ENCODE measurements at regions not wholly inside any gene's neighbourhood (a gene's known extent, or its start where the extent isn't known, plus 50 kb on each side); places are given as distances from the start of the nearest gene placed in this dataset.
A peak's percentile ranks its signal among the peaks of the same experiment; 100 is the strongest.

DNA sequence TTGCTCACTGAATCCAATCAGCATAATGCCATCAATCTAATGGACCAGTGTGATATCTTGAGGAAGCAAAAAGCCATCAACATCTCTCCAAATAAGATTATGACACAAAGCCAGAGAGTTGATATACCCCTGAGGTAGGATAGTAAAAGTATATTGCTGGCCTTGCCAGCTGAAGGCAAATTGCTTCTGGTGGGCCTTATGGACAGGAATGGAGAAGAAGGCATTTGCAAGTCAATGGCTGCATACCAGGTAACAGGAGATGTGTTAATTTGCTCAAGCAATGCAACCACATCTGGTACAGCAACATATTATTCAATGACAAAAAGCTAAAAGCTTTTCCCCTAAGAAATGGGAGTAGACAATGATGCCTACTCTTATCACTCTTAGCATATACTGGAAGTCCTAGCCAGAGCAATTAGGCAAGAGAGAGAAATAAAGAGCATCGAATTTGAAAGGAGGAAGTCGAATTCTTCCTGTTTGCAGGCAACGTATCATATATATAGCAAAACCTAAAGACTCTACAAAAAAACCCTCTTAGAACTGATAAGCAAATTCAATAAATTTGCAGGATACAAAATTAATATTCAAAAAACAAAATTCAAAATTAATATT is 216.1 kb upstream of the RASA1 start:
- DNase-seq (ENCODE audit: low read depth): no peak

DNA sequence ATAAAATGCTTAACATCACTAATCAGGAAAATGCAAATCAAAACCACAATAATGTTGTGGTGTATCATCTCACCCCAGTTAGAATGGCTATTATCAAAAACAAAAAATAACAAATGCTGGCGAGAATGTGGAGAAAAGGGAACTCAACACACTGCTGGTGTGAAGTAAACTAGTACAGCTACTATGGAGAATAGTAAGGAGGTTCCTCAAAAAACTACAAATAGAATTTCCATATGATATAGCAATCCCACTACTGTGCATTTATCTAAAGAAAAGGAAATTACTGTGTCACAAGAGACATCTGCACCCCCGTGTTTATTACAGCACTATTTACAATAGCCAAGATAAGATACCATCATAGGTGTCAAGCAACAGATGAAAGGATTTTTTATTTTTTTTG is 214.5 kb upstream of the RASA1 start:
- no peak for DNase-seq (ENCODE audit: low read depth)

DNA sequence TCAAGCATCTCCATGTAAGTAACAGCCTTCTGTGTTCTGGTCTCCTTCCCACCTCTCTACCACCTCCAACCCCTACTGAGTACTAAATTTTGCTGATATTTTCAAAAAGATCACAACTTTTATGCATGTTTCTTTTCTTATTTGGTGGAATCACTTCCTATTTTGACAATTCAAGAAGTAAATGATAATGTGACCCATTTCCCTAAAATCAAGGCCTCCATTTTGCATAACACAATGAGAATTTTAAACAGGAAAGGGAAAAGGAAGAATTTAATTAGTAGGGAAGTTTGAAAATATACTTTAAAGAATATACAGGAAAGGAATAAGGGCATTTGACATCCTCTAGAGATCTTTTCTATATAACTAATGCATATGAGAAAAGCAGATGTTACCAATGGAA is 212.9 kb upstream of the RASA1 start:
- no peak for DNase-seq (ENCODE audit: low read depth)

DNA sequence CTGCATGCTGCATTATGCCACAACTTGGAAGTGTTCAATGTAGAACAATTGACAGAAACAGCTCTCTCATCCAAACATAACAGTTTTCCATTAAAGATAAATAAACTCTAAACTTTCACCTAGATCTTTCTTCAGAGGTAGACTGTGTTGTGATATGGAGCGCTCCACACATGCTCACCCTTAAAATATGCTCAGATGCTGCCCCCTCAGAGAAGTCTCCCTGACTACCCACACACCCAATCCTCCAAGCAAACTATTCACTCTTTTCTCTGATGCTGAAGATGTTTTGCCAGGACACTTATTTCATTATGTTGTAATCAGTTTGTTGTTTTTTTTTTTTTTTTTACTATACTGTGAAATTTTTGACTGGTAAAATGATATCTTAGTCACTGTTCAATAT is 206.6 kb upstream of the RASA1 start:
- DNase-seq (ENCODE audit: low read depth): no peak

DNA sequence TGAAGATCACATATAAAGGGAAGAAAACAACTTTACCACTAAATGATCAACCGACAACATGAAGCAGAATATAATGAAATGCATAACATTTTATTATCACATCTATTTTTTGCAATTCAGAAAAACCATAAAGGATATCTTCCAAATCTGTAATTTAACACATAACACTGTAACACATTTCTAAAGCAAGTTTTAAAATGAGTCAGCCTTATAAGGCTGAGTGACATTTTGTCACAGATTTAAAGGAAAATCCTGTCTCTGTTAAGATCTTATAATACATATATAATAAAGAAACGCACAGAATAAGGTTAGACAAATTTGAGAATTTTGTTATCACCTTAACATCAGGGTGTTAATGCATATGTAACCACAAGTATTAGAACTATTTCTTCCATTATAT is 198.4 kb upstream of the RASA1 start:
- DNase-seq (ENCODE audit: low read depth): no peak

DNA sequence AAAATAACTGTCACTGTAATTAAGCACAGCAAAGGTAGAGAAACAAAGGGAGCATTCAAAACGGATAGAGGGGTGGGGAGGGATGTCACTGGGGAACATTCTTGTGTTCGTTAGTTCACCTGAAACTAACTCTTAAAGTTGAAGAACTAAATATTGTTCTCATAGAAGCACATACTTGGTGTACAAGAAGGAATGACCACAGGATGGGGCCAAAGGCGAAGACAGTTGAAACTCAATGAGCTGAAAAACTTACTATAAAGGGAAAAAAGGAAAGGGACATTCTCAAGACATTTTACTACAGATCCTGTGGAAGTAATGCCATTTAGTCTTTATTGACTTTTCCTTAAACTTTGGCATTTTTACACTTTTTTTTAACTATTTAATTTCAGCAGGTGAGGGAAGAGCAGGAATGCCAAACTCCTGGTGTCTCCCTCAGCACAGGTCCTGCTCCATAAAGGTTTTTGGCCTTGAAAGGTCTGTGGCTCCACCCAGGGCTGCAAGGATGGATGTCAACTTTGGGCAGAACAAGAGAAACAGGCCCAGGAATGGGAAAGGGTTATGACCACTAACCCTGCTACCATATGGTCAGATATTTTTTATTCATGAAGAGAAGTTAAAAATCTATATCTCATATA is 197.6 kb upstream of the RASA1 start:
- peak; percentile 59 for DNase-seq (ENCODE audit: low read depth)

DNA sequence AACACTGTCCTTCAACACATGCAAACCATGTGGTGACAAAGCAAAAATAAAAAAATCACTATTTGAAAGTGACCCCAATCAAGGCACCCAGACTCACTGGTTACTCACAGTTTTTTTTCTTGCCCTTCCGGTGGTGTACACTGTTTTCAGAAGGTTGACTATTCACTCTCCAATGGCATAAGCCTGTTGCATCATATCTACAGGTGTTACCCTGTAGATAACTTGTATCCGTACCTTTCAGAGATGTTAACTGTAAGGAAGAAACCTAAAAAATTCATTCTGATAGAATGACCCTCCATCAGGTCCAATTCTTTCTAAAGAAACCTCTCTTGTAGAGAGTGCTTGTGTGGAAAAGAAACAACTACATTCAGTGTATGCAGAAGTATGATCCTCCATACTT is 193.6 kb upstream of the RASA1 start:
- DNase-seq (ENCODE audit: low read depth): no peak

DNA sequence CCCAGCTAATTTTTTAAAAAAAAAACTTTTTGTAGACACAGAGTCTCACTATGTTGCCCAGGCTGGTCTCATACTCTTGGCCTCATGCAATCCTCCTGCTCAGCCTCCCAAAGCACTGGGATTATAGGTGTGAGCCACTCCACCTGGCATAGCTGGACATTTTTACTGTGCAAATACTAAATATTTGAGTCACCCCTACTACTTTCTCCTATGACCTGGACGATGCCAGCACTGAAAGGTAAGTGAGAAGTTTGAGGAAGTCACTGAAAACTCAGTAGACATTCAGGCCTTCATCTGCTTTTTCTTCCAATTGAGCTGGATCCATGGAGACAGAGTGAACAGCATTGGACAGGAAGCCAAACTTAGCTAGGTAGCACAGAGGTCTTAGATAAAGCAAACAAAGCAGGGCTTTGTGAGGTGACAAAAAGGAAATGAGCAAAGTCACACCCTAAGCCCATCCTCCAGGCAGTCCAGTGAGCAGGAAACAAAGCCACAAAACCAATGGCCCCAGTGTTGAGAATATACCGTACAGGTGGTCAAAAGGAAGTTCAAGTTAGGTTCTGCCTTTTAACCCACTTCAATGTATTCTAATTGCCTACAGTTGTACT is 192.6 kb upstream of the RASA1 start:
- DNase-seq (ENCODE audit: low read depth): peak; percentile 32

DNA sequence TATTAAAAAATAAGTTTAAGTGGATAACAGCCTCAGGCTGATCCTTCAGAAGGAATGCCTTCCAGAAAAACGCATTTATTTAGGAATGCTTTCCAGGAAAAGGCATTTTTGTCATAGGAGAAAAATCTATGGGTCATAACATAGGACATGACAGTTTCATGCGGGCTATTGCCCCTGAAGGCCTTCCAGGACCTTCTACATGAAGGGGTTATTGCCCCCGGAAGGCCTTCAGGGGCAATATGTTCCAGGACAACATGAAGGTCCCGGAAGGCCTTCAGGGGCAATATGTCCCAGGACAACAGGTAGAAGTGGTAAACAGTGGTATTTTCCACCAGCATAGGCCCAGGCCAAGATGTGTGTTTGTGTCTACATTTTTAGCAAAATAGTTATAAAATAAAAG is 191.3 kb upstream of the RASA1 start:
- no peak for DNase-seq (ENCODE audit: low read depth)

DNA sequence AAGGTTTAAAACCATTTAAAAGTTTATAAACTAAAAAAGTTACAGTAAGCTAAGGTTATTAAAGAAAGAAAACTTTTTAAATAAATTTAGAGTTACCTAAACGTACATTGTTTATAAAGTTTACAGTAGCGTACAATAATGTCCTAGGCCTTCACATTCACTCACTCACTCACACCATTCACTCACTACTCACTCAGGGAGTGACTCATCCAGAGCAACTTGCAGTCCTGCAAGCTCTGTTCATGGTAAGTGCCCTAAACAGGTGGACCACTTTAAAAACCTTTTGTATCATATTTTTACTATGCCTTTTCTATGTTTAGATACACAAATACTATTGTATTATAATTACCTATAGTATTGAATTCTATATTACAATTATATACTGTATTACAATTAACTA is 190.8 kb upstream of the RASA1 start:
- DNase-seq (ENCODE audit: low read depth): peak; percentile 22

DNA sequence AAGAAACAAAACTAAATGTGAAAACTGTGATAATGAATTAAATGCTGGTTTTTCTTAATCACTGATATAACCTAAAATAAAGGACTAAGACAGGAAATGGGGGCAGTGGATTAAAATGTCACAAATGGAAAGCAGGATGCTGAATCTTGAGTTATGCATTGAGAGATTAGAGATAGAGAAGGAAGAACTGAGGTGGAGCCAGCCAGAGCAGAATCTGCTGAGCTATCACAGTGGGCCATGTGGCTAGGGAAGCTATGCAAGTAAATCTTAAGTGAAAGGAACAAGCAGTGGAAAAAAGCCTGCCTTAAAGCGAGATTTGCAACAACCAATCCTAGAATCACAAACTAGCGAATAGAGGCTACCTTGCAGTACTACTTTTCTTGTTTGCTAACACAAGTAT is 188.5 kb upstream of the RASA1 start:
- no peak for DNase-seq (ENCODE audit: low read depth)

DNA sequence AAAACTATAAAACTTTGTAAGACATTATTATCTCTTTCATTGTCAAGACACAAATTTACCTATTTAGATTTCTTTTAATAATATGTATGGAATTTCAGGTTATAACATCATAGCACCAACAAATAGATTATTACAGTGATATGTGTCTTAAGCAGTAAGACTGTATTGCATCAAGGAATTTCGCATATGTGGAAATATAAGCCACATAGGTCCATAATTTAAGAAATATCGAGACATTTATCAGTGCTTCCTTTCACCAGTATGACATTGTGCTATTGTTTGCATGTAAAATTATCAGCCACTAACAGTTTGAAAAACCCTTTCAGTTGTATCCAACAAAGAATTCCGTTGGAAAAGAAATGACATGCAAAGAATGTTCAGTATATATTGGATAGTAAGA is 186.7 kb upstream of the RASA1 start:
- DNase-seq (ENCODE audit: low read depth): no peak

DNA sequence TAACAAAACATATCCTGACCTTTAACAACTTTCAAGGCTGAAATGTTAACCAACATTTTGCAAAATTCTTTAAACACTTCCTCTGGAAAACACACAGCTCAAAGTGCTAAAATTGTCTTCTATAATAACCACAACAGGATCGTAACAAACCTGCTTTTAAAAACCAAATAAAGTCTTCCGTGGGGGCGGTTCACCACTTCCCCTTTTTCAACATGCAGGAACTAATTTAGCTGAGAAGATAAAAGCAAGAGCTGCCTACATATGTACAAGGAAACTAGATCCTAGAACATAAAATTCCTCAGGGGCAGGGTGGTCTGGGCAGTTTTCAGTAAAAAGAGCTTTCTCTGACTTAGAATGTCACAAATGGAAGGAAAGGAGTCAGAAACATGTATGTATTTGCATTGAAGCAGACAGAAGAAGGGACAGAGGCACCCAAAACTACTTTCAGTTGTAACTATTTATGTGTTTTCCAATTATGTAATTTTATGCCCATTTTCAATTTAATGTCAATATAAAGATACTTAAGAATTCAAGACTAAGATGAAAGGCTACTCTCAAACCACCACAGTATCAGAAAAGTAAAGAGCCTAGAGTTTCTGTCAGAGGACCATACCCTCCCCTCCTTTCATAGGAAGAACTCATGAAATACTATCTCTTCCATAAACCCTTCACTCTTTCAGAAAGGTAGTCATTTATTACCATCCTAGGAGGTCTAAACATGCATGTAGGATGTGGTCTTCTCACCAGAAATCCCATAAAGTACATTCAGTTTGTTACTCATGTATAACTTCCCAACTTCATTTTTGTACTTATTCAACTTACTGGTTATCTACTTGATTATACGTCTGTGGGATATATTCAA is 185.9 kb upstream of the RASA1 start:
- no peak for DNase-seq (ENCODE audit: low read depth)

DNA sequence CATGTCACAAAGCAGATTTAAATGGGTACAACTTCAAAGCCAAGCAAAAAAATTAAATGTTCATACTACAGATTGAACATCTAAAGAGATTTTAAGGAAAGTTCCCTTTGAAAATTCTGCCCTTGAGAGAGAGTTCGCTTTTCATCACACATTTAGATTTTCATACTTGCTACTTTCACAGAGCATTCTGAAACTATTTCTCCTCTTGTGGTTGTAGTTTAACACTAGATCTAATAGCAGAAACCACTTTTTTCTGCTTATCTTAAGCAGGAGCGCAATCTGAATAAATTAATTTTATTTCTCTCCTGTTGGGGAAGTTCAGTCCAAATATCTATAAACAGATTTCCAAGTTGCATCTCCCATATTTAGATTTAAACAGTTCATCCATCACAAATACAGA is 173.3 kb upstream of the RASA1 start:
- no peak for DNase-seq (ENCODE audit: low read depth)

DNA sequence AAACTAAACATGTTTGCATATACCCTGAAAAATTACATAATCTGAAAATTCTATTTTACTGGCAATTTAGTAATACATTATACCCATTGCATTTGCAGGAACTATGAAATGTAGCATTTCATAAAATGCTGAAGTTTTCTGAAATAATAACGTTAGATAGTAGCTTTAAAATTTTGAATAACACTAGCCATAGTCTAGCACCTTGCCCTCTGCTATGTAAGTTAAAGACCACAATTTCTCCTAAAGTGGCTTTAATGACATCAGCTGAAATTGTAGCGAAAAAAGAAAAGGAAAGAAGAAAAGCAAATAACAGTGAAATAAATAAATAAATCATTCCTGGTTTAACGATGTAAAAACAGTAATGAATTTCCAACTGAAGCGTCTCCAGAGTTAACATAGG is 172.8 kb upstream of the RASA1 start:
- no peak for DNase-seq (ENCODE audit: low read depth)

DNA sequence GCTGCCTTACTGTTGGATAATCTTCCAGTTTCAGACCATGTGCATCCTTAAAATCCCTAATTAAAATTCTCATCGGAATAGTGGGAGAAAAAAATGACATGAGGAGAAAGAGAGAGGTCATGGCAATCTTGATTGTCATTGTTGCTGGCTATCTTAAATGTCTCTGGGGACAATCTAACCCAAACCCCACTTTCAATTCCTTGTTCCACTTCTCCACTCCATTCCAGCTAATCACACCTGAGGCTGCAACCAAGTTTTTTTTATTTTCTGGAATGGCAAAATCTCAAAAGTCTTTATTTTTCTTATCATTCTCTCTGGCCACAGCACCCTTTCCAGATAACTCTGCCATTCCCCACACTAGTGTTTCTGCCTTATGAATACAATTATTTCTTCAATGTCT is 171.9 kb upstream of the RASA1 start:
- no peak for DNase-seq (ENCODE audit: low read depth)

DNA sequence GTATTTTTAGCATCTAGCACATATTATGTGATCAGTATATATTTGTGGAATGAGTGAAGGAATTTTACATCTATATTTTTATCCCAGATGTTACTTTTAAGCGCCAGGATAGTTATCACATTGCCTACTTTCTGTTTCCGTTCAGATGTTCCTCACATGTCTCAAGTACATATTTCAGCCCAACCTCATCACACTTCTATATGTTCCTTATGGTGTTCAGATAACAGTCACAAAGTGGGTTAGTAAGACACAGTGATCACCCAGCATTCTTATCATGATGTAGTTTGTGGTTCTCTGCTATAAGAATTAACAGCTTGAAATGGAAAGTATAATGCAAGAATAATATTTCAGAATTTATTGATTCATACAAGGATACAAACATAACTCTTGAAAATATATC is 170.0 kb upstream of the RASA1 start:
- no peak for DNase-seq (ENCODE audit: low read depth)

DNA sequence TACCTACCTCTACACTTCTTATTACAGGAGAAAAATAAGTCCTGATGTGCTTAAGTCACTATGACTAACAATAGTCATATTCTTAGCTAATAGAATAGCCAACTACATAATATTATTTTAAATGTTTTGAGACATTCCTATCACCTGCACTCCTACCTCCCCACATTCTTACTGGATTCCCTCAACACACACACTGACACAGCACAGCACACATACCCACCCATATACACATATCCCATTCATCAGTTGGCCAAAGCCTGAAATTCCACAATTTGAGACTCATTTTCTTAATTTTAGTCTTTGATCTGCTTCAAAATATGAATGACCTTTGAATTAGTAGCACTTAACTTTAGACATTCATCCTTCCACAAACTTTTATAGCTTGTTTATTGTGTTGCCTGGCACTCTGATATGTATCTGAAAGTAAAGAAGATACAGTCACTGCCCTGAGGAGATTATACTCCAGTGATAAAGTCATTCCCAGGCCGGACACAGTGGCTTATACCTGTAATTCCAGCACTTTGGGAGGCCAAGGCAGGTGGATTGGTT is 168.3 kb upstream of the RASA1 start:
- DNase-seq (ENCODE audit: low read depth): no peak

DNA sequence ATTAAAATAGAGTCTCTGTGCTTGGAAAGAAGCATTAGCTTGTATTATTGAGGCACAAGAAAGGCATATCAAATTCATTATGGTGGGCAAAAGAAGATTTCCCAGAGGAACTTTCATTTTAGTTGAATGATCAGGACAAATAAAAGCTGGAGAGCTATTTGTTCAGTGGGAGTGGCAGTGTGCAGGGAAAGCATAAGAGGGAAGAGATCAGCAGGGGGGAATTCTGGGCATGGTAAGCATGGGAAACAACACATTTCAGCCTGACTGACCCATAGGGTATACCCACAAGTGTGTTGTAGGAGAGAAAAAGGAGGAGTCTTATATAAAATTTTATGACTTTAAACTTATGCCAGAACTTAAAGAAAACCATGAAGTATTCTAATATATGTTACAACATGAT is 167.7 kb upstream of the RASA1 start:
- DNase-seq (ENCODE audit: low read depth): peak; percentile 23

DNA sequence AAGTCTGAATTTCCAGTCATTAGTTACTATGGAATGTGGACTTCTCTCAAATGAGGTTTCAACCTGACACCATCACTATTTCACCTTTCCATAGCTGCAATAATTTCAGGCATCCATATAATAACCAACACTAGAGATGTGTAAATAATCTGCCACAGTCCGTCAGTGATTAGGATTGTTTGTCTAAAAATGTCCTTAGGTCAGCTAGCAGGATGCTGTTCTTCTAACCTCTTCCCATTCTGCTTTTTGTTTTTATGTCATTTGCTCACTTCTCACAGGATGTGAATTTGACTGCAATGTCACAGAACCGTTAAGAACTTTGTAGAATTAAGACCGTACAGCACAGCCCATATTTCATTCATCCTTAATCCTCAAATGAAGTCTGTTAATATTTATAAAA is 166.4 kb upstream of the RASA1 start:
- DNase-seq (ENCODE audit: low read depth): no peak

DNA sequence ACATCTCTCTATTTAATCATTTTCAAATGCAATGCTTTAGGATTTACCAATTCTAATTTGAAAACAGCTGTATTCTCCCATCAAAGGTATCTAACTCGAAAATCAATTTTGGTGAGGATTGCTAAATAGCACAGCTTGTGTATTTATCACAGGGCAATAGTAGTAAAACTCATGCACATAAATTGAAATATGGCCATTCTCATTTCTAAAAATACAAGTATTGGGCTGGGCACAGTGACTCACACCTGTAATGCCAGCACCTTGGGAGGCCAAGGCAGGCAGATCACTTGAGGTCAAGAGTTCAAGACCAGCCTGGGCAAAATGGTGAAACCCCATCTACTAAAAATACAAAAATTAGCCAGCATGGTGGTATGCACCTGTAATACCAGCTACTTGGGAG is 164.8 kb upstream of the RASA1 start:
- DNase-seq (ENCODE audit: low read depth): no peak

DNA sequence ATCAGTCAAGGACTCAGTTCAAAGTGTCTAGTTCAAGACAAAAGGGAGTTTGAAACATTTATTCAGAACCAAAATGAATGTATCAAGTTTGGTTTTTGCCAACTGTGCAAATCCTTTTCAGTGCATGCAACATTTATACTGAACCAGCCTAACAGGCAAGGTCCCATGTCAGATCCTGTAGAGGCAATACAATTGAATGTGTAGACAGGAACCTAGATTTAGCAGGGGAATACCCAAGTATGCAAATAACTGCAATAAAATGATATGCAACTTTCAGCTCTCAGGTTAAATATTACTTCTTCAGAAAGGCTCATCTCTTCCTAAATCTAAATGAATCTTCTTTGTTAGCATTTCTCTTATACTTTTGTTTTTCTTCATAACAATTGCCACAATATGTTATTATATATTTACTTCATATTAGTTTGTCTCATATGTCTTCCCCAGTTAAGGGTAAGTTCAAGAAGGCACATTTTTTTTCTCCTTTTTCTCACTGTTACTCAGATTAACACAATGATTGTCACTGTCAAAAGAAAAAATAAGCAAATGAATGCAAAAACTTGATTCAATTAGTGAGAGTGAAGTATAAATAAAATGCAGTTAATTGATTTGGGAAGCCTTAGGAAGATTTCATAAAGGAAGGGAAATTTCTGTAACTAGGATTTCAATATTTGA is 163.9 kb upstream of the RASA1 start:
- no peak for DNase-seq (ENCODE audit: low read depth)

Measured in Daoy (cell line).